AG04450 (cell line): ENCODE measurements at regions not wholly inside any gene's neighbourhood (a gene's known extent, or its start where the extent isn't known, plus 50 kb on each side); places are given as distances from the start of the nearest gene placed in this dataset.

ENCODE experiments used
- CTCF ChIA-PET: fragments of 300-600, 350-600 bp; formaldehyde crosslinking; extraction: SDS; loops from one replicate; lab custom pipeline; 2022; ENCODE audit warnings: antibody characterized with exemption, inconsistent platforms; lab: Charles Lee
- POLR2A ChIA-PET: fragments of 350-600 bp; formaldehyde crosslinking; extraction: SDS; loops from one replicate; lab custom pipeline; 2021; ENCODE audit warnings: antibody characterized with exemption, inconsistent platforms; lab: Yijun Ruan, JAX
- DNase-seq: peaks from one replicate; pipeline ENCODE4 v3.0.0-alpha.2; 2011; ENCODE audit warnings: low read depth, low spot score
- H3K27ac ChIP-seq: one replicate; pipeline ENCODE4 v1.5.1; 2012; ENCODE audit warnings: low read depth, low read length, control low read depth
- H3K27me3 ChIP-seq: one replicate; pipeline ENCODE4 v1.6.0; 2012; ENCODE audit warnings: low read length; ENCODE audit not compliant: control insufficient read depth, insufficient read depth
- H3K4me3 ChIP-seq: 2 replicates; pipeline ENCODE4 v1.5.1; 2011; ENCODE audit warnings: mild to moderate bottlenecking, low read depth, low read length, control low read depth
- H3K9me3 ChIP-seq: 2 replicates; pipeline ENCODE4 v1.5.1; 2012; ENCODE audit warnings: low read length; ENCODE audit not compliant: control insufficient read depth, insufficient read depth
- TF ChIP-seq, protein P1 (sequence below): IDR thresholded peaks from 2 replicates; pipeline ENCODE4 v1.5.1; 2011; ENCODE audit warnings: low read depth, low read length, control low read depth, inconsistent platforms

DNA sequence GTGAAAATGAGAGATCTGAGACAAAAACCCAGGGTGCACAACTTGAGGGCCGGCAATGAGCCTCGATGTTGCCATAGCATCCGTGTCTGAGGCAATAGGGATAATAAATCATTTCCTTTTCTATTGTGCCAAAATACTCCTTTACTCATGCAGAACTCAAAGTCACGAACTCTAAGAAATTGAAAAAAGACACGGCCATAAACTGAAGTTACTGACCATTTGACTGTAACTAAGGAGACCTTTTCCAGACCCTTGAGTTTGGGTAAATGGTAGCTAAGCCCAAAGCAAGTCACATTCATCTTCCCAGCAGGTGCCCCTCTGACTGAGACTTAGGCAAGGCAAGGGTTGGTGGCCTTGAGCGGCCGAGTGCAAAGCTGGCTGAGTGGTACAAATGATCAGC, 141.2 kb upstream of the SLCO3A1 start:
- TF ChIP-seq, protein P1, sequence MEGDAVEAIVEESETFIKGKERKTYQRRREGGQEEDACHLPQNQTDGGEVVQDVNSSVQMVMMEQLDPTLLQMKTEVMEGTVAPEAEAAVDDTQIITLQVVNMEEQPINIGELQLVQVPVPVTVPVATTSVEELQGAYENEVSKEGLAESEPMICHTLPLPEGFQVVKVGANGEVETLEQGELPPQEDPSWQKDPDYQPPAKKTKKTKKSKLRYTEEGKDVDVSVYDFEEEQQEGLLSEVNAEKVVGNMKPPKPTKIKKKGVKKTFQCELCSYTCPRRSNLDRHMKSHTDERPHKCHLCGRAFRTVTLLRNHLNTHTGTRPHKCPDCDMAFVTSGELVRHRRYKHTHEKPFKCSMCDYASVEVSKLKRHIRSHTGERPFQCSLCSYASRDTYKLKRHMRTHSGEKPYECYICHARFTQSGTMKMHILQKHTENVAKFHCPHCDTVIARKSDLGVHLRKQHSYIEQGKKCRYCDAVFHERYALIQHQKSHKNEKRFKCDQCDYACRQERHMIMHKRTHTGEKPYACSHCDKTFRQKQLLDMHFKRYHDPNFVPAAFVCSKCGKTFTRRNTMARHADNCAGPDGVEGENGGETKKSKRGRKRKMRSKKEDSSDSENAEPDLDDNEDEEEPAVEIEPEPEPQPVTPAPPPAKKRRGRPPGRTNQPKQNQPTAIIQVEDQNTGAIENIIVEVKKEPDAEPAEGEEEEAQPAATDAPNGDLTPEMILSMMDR = no peak
- no peaks in the 10 kb centered on the region for H3K9me3 ChIP-seq
- no peak overlapping the region for H3K4me3 ChIP-seq
- peaks cover 2% of the 10 kb centered on the region for H3K27me3 ChIP-seq
- ChIA-PET CTCF (interaction anchor here (0.6 kb wide), 1 partner anchor 409 kb away, joined by 4 read pairs; no protein-coding TSS in a partner anchor), POLR2A (no interaction called here)
- H3K27ac ChIP-seq = no peak overlapping the region
- no peak for DNase-seq

GRCh38 chr15:91716536-91716935, 137.0 kb upstream of the SLCO3A1 start:
- Histone ChIP-seq H3K27me3 (peaks cover 2% of the 10 kb centered on the region), H3K4me3 (no peak overlapping the region), H3K27ac (no peak overlapping the region), H3K9me3 (no peaks in the 10 kb centered on the region)
- TF ChIP-seq, protein P1 = no peak
- no peak for DNase-seq
- ChIA-PET CTCF (interaction anchor here (1.4 kb wide), 1 partner anchor 10 kb away, joined by 5 read pairs; no protein-coding TSS in a partner anchor), POLR2A (no interaction called here)

GRCh38 chr15:91717811-91718210, 135.7 kb upstream of the SLCO3A1 start:
- ChIA-PET CTCF (interaction anchor here (0.9 kb wide), 1 partner anchor 10 kb away, joined by 3 read pairs; no protein-coding TSS in a partner anchor), POLR2A (no interaction called here)
- DNase-seq = no peak
- no peak overlapping the region for H3K27ac ChIP-seq
- TF ChIP-seq, protein P1 = no peak
- H3K4me3 ChIP-seq = no peak overlapping the region
- H3K27me3 ChIP-seq = no peaks in the 10 kb centered on the region
- H3K9me3 ChIP-seq = no peaks in the 10 kb centered on the region

DNA sequence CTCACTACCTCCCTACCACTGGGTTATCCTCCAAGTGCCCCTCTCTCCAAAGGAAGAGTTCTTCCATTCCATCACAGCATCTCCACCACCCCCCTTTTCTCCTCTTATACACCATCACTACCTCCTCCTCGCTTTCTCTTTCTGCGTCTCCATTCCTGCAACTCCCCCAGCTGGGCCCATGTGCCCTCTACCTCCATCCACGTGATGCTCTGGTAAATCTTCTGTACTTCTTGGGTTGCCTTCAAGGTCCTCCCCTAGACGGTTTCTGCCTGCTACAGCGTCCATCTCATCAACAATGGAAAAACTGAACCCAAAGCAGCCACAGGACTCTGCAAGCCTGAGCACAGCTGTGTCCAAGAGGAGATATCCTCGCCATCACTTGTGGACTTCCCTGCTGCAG, 129.5 kb upstream of the SLCO3A1 start:
- TF ChIP-seq, protein P1 = no peak
- Histone ChIP-seq H3K9me3 (no peaks in the 10 kb centered on the region), H3K27ac (no peak overlapping the region), H3K4me3 (no peak overlapping the region), H3K27me3 (no peaks in the 10 kb centered on the region)
- ChIA-PET CTCF (interaction anchor here (4.3 kb wide), 1 partner anchor 18 kb away, joined by 17 read pairs; no protein-coding TSS in a partner anchor), POLR2A (no interaction called here)
- no peak for DNase-seq

GRCh38 chr15:91733661-91734060, 119.8 kb upstream of the SLCO3A1 start:
- ChIA-PET CTCF (interaction anchor here (2.1 kb wide), 1 partner anchor 27 kb away, joined by 7 read pairs; no protein-coding TSS in a partner anchor), POLR2A (no interaction called here)
- Histone ChIP-seq H3K27ac (no peak overlapping the region), H3K27me3 (no peaks in the 10 kb centered on the region), H3K9me3 (no peaks in the 10 kb centered on the region), H3K4me3 (no peak overlapping the region)
- DNase-seq = no peak
- TF ChIP-seq, protein P1 = no peak
